GM12872 (cell line): ENCODE measurements at regions not wholly inside any gene's neighbourhood (a gene's known extent, or its start where the extent isn't known, plus 50 kb on each side); places are given as distances from the start of the nearest gene placed in this dataset.

ENCODE experiments used
- CTCF ChIP-seq: IDR thresholded peaks from 3 replicates; pipeline ENCODE4 v1.5.1; 2011; ENCODE audit warnings: low read depth, mild to moderate bottlenecking, low read length, moderate library complexity; ENCODE audit not compliant: insufficient read depth

- TF ChIP-seq CTCF, result no peak; the same call in 2 of the 3 replicates
Observed at GRCh38 chr1:83545066-83545862, 453.7 kb downstream of the TTLL7 start.

GRCh38 chr1:83543222-83543973 lies 455.5 kb downstream of the TTLL7 start:
- TF ChIP-seq CTCF, result no peak

GRCh38 chr1:83531521-83532309 lies 467.2 kb downstream of the TTLL7 start:
- no peak for TF ChIP-seq CTCF

GRCh38 chr1:83530506-83530905 lies 468.4 kb downstream of the TTLL7 start:
- no peak for TF ChIP-seq CTCF

GRCh38 chr1:83527987-83528386 lies 470.9 kb downstream of the TTLL7 start:
- no peak for TF ChIP-seq CTCF

- no peak for TF ChIP-seq CTCF
Observed at GRCh38 chr1:83520797-83521196, 478.1 kb downstream of the TTLL7 start.

GRCh38 chr1:83516369-83516768 lies 482.6 kb downstream of the TTLL7 start:
- no peak for TF ChIP-seq CTCF
